ENCODE measurements at regions not wholly inside any gene's neighbourhood (a gene's known extent, or its start where the extent isn't known, plus 50 kb on each side); places are given as distances from the start of the nearest gene placed in this dataset.
"Not testable (repeated sequence)": the region's sequence is repeated elsewhere in the genome, so short reads cannot be mapped to it uniquely, and the experiment has no call there.

GRCh38 chr1:174105086-174105485, 54.2 kb upstream of the RABGAP1L start:
- H3K4me1 Mint-ChIP-seq, result peaks cover 8% of the 10 kb centered on the region
- H3K27me3 Mint-ChIP-seq (ENCODE audit: insufficient read depth), result no peaks in the 10 kb centered on the region
- DNase-seq, result no peak
- Histone ChIP-seq H3K36me3 (ENCODE audit: control insufficient read depth, insufficient read depth, low read length) (no peaks in the 10 kb centered on the region), H3K4me1 (ENCODE audit: control insufficient read depth, insufficient read depth, low read length) (no peaks in the 10 kb centered on the region), H3K27ac (ENCODE audit: low read depth, low read length) (no peak overlapping the region), H3K27me3 (ENCODE audit: control insufficient read depth, insufficient read depth, low read length, poor library complexity, severe bottlenecking) (no peaks in the 10 kb centered on the region), H3K9ac (ENCODE audit: extremely low read depth, low read length, poor library complexity, severe bottlenecking) (no peak overlapping the region), H3K4me3 (ENCODE audit: low read length) (no peak overlapping the region), H3K9me3 (ENCODE audit: control insufficient read depth, low read length) (no peaks in the 10 kb centered on the region)
- WGBS, 2 experiments (ENCODE audit: insufficient coverage in 1 of 2, insufficient read length in 1 of 2), result 93 to 98% methylated on average over 8 of the region's 8 CpGs
- no peak for TF ChIP-seq CTCF (conservative IDR thresholded peaks at IDR 0.05)
- H3K27ac Mint-ChIP-seq, result no peak overlapping the region
- no peaks in the 10 kb centered on the region for H3K9me3 Mint-ChIP-seq
- H3K36me3 Mint-ChIP-seq (ENCODE audit: low read depth), result no peaks in the 10 kb centered on the region
- no peak overlapping the region for H3K4me3 Mint-ChIP-seq

- H3K27ac Mint-ChIP-seq, result no peak overlapping the region
- 88 to 93% methylated on average over 1 to 2 of the region's 2 CpGs for WGBS, 2 experiments (ENCODE audit: insufficient coverage in 1 of 2, insufficient read length in 1 of 2)
- no peak for TF ChIP-seq CTCF (conservative IDR thresholded peaks at IDR 0.05)
These were observed 55.6 kb upstream of the RABGAP1L start for GRCh38 chr1:174103766-174104165.

GRCh38 chr1:174101976-174102375, 57.3 kb upstream of the RABGAP1L start:
- not testable (repeated sequence) for H3K4me1 ChIP-seq (ENCODE audit: control insufficient read depth, insufficient read depth, low read length); H3K27me3 Mint-ChIP-seq (ENCODE audit: insufficient read depth); H3K27me3 ChIP-seq (ENCODE audit: control insufficient read depth, insufficient read depth, low read length, poor library complexity, severe bottlenecking); H3K27ac ChIP-seq (ENCODE audit: low read depth, low read length); H3K9me3 Mint-ChIP-seq; H3K4me1 Mint-ChIP-seq; H3K4me3 ChIP-seq (ENCODE audit: low read length); H3K36me3 Mint-ChIP-seq (ENCODE audit: low read depth); H3K4me3 Mint-ChIP-seq; H3K9me3 ChIP-seq (ENCODE audit: control insufficient read depth, low read length); H3K36me3 ChIP-seq (ENCODE audit: control insufficient read depth, insufficient read depth, low read length); DNase-seq; H3K27ac Mint-ChIP-seq; H3K9ac ChIP-seq (ENCODE audit: extremely low read depth, low read length, poor library complexity, severe bottlenecking)
- WGBS, 2 experiments (ENCODE audit: insufficient coverage in 1 of 2, insufficient read length in 1 of 2), result 91 to 97% methylated on average over 8 to 9 of the region's 9 CpGs

More at GRCh38 chr1:174103766-174104165, 55.6 kb upstream of the RABGAP1L start:
- H3K4me3 ChIP-seq (ENCODE audit: low read length), result no peak overlapping the region
- Mint-ChIP-seq H3K4me1 (peaks cover under 1% of the 10 kb centered on the region), H3K27me3 (ENCODE audit: insufficient read depth) (no peaks in the 10 kb centered on the region), H3K4me3 (no peak overlapping the region), H3K36me3 (ENCODE audit: low read depth) (no peaks in the 10 kb centered on the region), H3K9me3 (no peaks in the 10 kb centered on the region)
- H3K27me3 ChIP-seq (ENCODE audit: control insufficient read depth, insufficient read depth, low read length, poor library complexity, severe bottlenecking), result no peaks in the 10 kb centered on the region
- H3K4me1 ChIP-seq (ENCODE audit: control insufficient read depth, insufficient read depth, low read length), result no peaks in the 10 kb centered on the region
- no peak overlapping the region for H3K9ac ChIP-seq (ENCODE audit: extremely low read depth, low read length, poor library complexity, severe bottlenecking)
- H3K9me3 ChIP-seq (ENCODE audit: control insufficient read depth, low read length), result no peaks in the 10 kb centered on the region
- H3K36me3 ChIP-seq (ENCODE audit: control insufficient read depth, insufficient read depth, low read length), result no peaks in the 10 kb centered on the region
- H3K27ac ChIP-seq (ENCODE audit: low read depth, low read length), result no peak overlapping the region
- no peak for DNase-seq

- no peak overlapping the region for H3K9ac ChIP-seq (ENCODE audit: extremely low read depth, low read length, poor library complexity, severe bottlenecking)
- H3K36me3 Mint-ChIP-seq (ENCODE audit: low read depth), result no peaks in the 10 kb centered on the region
- no peak overlapping the region for H3K4me3 ChIP-seq (ENCODE audit: low read length)
- no peaks in the 10 kb centered on the region for H3K9me3 ChIP-seq (ENCODE audit: control insufficient read depth, low read length)
- H3K27me3 ChIP-seq (ENCODE audit: control insufficient read depth, insufficient read depth, low read length, poor library complexity, severe bottlenecking), result no peaks in the 10 kb centered on the region
- H3K9me3 Mint-ChIP-seq, result no peaks in the 10 kb centered on the region
- no peak for DNase-seq
- no peak for TF ChIP-seq CTCF (conservative IDR thresholded peaks at IDR 0.05)
- no peak overlapping the region for H3K27ac Mint-ChIP-seq
- no peaks in the 10 kb centered on the region for H3K36me3 ChIP-seq (ENCODE audit: control insufficient read depth, insufficient read depth, low read length)
- H3K27me3 Mint-ChIP-seq (ENCODE audit: insufficient read depth), result no peaks in the 10 kb centered on the region
- no peak overlapping the region for H3K4me3 Mint-ChIP-seq
- H3K4me1 ChIP-seq (ENCODE audit: control insufficient read depth, insufficient read depth, low read length), result no peaks in the 10 kb centered on the region
- WGBS, 2 experiments (ENCODE audit: insufficient coverage in 1 of 2, insufficient read length in 1 of 2), result 86 to 95% methylated on average over 2 of the region's 2 CpGs
- no peak overlapping the region for H3K27ac ChIP-seq (ENCODE audit: low read depth, low read length)
- H3K4me1 Mint-ChIP-seq, result peaks cover 3% of the 10 kb centered on the region
These were observed 61.9 kb upstream of the RABGAP1L start for GRCh38 chr1:174097426-174097825.

All from endodermal cell (in vitro differentiated cells).